Uterus (tissue), 3 donors: ENCODE measurements at regions not wholly inside any gene's neighbourhood (a gene's known extent, or its start where the extent isn't known, plus 50 kb on each side); places are given as distances from the start of the nearest gene placed in this dataset.

Experiments
- DNase-seq, 2 donors: peaks; one replicate each; pipeline ENCODE4 v3.0.0-alpha.2; 2019 to 2020
- H3K27ac ChIP-seq, 2 donors: fragments of 200-600 bp; sonication (generic); 1 replicate in 1 of 2; 2 replicates in 1 of 2; pipeline ENCODE4 v1.5.1; 2016 to 2018
- H3K27me3 ChIP-seq, 2 donors: fragments of 200-600 bp; sonication (generic); one replicate each; pipeline ENCODE4 v1.5.1; 2018 to 2019; ENCODE audit warnings: control low read depth in 1 of 2
- H3K36me3 ChIP-seq, 2 donors: fragments of 200-600 bp; sonication (generic); one replicate each; pipeline ENCODE4 v1.5.1; 2019; ENCODE audit warnings: control low read depth in 1 of 2
- H3K4me1 ChIP-seq, 2 donors: fragments of 200-600 bp; sonication (generic); one replicate each; pipeline ENCODE4 v1.5.1; 2018 to 2019; ENCODE audit warnings: control low read depth in 1 of 2
- H3K4me3 ChIP-seq, 2 donors: fragments of 200-600 bp; sonication (generic); 1 replicate in 1 of 2; 2 replicates in 1 of 2; pipeline ENCODE4 v1.5.1; 2018 to 2019; ENCODE audit warnings: mild to moderate bottlenecking in 1 of 2
- H3K9me3 ChIP-seq, 2 donors: fragments of 200-600 bp; sonication (generic); one replicate each; pipeline ENCODE4 v1.5.1; 2019; ENCODE audit warnings: control low read depth in 1 of 2
- POLR2A ChIP-seq, 2 donors: fragments of 450-650 bp; IDR thresholded peaks; one replicate each; pipeline ENCODE4 v1.6.1; 2016; ENCODE audit warnings: antibody characterized with exemption in 2 of 2, mild to moderate bottlenecking in 1 of 2, moderate library complexity in 1 of 2
- intact Hi-C: fragments of 100-400 bp; cut with DNase I; formaldehyde crosslinking; loops from one replicate; pipeline ENCODE4 v1.15.1; 2023; ENCODE audit warnings: low total_unique reads
- TF ChIP-seq, protein P1 (sequence below), 4 experiments: fragments of 200-600 bp in 2 of 4; fragments of 450-650 bp in 2 of 4; sonication (generic) in 2 of 4; IDR thresholded peaks; one replicate each; pipeline ENCODE4 v1.5.1; 2016 to 2019; ENCODE audit warnings: antibody characterized with exemption in 4 of 4, mild to moderate bottlenecking in 2 of 4, moderate library complexity in 1 of 4
- donor health status: DM: yes; HTN: yes; CAD: no.

DNA sequence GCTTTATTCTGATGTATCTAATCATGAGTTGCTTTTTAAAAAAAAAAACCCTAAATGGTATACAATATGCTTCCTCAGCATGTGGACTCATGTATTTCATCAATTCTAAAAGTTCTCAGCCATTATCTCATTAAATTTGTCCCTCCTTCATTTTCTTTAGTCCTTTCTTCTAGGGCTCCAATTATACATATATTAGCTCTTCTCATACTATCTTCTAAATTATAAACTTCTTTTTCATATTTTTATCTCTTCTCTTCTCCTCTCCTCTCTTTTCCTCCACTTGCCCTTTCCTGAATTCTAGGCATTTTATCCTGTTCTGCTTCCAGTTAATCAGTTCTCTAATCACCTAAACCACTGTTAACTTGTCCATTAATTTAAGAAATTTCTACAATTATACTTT is 55.0 kb upstream of the IL33 start:
- Histone ChIP-seq H3K9me3 (no peaks in the 10 kb centered on the region), H3K4me3 (no peak overlapping the region), H3K27ac (no peak overlapping the region), H3K4me1 (no peaks in the 10 kb centered on the region), H3K27me3 (no peaks in the 10 kb centered on the region), H3K36me3 (no peaks in the 10 kb centered on the region)
- DNase-seq: no peak
- intact Hi-C loops: no loop called here
- TF ChIP-seq, protein P1, sequence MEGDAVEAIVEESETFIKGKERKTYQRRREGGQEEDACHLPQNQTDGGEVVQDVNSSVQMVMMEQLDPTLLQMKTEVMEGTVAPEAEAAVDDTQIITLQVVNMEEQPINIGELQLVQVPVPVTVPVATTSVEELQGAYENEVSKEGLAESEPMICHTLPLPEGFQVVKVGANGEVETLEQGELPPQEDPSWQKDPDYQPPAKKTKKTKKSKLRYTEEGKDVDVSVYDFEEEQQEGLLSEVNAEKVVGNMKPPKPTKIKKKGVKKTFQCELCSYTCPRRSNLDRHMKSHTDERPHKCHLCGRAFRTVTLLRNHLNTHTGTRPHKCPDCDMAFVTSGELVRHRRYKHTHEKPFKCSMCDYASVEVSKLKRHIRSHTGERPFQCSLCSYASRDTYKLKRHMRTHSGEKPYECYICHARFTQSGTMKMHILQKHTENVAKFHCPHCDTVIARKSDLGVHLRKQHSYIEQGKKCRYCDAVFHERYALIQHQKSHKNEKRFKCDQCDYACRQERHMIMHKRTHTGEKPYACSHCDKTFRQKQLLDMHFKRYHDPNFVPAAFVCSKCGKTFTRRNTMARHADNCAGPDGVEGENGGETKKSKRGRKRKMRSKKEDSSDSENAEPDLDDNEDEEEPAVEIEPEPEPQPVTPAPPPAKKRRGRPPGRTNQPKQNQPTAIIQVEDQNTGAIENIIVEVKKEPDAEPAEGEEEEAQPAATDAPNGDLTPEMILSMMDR (IDR thresholded peaks at IDR 0.05): no peak

DNA sequence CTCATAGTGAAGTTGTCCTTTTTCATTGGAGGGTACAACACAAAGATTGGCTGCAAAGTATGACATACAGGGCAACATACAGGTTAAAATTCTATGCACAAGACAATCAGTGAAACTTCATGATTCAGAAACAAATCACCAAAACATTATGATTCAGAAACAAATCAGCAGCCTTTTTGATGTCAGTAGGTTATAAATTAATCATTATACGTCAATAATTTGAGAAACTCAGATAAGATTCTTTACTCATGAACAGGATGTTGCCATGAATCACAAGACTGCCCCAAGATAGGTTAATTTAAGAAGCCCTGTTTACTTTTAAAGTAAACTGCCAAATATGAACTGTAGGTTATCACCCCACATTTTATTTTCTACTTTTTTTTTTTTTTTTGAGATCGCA is 62.2 kb upstream of the IL33 start:
- Histone ChIP-seq H3K36me3 (no peaks in the 10 kb centered on the region), H3K27me3 (no peaks in the 10 kb centered on the region), H3K27ac (no peak overlapping the region), H3K4me1 (no peaks in the 10 kb centered on the region), H3K9me3 (no peaks in the 10 kb centered on the region), H3K4me3 (no peak overlapping the region)
- intact Hi-C loops: no loop called here
- TF ChIP-seq, protein P1 (IDR thresholded peaks at IDR 0.05): no peak
- no peak for TF ChIP-seq POLR2A (IDR thresholded peaks at IDR 0.05)
- DNase-seq: no peak

DNA sequence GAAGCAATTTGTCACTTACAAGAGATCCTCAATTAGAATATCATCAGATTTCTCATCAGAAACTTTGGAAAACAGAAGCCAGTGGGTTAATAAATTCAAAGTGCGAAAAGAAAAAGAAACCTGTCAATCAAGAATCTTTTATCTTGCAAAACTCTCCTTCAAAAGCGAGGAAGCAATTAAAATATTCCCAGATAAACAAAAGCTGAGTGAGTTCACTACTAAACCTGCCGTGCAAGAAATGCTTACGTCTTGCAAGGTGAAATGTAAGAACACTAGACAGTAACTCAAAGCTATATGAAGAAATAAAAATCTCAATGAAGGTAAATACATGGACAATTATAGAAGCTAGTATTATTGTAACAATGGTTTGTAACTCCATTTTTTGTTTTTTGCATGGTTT is 62.8 kb upstream of the IL33 start:
- intact Hi-C loops: no loop called here
- TF ChIP-seq, protein P1 (IDR thresholded peaks at IDR 0.05): no peak

DNA sequence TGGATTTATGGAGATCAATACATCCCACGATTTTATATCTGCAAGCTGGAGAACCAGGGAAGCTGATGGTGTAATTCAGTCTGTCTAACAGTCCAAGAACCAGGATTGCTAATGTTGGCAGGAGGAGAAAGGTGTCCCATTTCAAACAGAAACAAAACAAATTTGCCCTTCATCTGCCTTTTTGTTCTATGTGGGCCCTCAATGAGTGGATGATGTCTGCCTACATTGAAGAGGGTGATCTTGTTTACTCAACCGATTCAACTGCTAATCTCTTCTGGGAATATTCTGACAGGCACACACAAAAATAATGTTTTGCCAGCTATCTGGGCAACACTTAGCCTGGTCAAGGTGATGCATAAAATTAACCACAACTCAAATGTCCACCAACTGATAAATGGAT is 65.1 kb upstream of the IL33 start:
- Histone ChIP-seq H3K9me3 (no peaks in the 10 kb centered on the region), H3K4me3 (no peak overlapping the region), H3K27ac (no peak overlapping the region), H3K27me3 (no peaks in the 10 kb centered on the region), H3K4me1 (no peaks in the 10 kb centered on the region), H3K36me3 (no peaks in the 10 kb centered on the region)
- no peak for TF ChIP-seq POLR2A (IDR thresholded peaks at IDR 0.05)
- TF ChIP-seq, protein P1 (IDR thresholded peaks at IDR 0.05): no peak
- intact Hi-C loops: no loop called here
- no peak for DNase-seq

More for the DNA sequence above, 62.8 kb upstream of the IL33 start:
- H3K27me3 ChIP-seq: no peaks in the 10 kb centered on the region
- H3K4me1 ChIP-seq: no peaks in the 10 kb centered on the region
- H3K27ac ChIP-seq: no peak overlapping the region
- H3K36me3 ChIP-seq: no peaks in the 10 kb centered on the region
- no peak for DNase-seq
- H3K4me3 ChIP-seq: no peak overlapping the region
- H3K9me3 ChIP-seq: no peaks in the 10 kb centered on the region

DNA sequence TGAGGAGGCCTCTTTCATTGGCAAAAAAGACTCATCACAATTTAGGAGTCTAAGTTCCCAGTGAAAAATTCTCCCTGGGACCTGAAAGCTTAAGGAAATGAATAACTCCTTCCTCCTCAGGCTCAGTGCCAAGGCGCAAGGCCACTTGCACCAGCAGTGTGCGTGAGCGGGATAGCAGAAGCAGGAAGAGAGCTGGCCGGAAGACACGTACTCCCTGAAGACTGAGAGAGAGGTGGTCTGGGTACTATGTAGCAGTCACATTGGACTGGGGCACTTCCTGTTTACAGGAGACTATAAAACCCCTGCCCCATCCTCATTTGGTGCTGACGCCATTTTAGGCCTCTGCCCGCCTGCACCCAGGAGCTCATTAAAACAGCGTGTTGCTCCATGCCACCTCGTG is 66.3 kb upstream of the IL33 start:
- TF ChIP-seq, protein P1 (IDR thresholded peaks at IDR 0.05): no peak
- no peak for TF ChIP-seq POLR2A (IDR thresholded peaks at IDR 0.05)
- no peak for DNase-seq
- no peaks in the 10 kb centered on the region for H3K4me1 ChIP-seq
- no peaks in the 10 kb centered on the region for H3K9me3 ChIP-seq
- H3K4me3 ChIP-seq: no peak overlapping the region
- intact Hi-C loops: no loop called here
- H3K27me3 ChIP-seq: no peaks in the 10 kb centered on the region
- H3K27ac ChIP-seq: no peak overlapping the region
- no peaks in the 10 kb centered on the region for H3K36me3 ChIP-seq
